G401 (cell line): ENCODE measurements at regions not wholly inside any gene's neighbourhood (a gene's known extent, or its start where the extent isn't known, plus 50 kb on each side); places are given as distances from the start of the nearest gene placed in this dataset.

Experiments used
- DNase-seq: peaks from one replicate; pipeline ENCODE4 v3.0.0-alpha.2; 2015; ENCODE audit warnings: low spot score
- in situ Hi-C: cut with HindIII; loops from 2 replicates; pipeline ENCODE4 v1.10.0; 2016; ENCODE audit warnings: low sequenced_read_pairs, mixed read lengths

DNA sequence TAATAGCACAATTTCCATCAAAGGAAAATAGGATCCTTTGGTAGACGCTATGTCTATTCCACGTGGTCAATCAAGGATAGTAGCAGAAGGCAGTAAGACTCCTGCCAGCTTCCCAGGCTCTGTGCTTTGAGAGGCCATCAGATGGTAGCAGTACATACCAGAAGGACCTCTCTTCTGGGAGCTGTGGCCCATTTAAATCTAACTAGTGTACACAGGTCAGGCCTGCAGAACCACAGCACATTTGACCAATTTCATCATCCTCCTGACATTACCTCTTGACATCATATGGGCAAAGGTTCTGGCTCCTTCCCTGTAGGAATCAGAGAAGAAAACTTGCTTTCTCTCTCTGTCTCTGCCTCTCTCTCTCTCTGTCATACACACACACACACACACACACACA is 229.6 kb upstream of the HTR2A start:
- in situ Hi-C loops = no loop called here
- DNase-seq = no peak

DNA sequence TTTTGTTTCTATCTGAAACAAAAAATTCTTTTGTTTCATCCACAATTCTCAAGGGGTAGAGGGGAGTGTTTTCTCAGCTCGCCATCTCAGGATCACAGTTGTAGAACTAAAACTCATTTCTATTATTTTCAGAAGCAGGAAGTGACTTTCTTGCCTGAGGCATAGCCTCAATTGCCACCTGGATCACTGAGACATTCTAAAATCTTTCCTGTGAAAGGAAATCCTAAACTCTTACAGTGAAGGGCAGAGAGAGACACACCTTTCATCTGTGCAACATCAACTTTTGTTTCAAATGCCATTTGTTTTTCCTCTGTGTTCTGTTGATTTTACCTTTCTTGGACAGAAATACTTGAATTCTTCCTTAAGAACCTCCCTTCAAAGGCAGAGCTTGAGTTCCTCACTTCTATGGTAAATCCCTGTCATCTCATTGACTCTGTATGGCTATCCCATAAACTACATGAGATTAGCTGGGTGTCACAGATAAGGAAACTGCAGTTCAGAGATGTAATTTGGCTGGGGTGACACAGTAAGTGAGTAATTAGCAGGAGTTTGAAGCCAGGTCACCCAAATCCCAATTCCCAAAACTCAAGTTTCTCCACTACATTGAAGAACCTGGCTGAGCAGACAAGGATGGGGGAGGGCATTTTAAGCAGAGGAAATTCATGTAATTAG is 224.4 kb upstream of the HTR2A start:
- DNase-seq = no peak
- in situ Hi-C loops = no loop called here

DNA sequence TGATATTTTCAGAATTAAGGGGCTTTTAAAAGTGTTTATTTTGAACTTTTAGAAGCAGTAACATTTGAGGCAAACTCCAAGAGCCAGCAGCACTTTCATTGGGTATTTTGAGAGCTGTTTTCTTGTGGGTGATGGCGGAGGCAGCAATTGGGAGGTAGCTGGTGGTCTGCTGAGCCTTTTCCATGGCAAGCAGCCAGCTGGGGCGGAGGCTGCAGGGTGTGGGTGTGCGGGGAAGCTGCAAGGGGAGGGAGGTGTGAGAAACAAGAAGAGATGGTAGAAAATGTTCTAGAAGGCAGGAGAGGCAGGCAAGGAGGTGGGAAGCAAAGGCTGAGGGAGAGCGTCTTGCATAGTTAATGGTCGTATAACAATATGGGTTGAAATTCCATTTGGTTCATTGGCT is 223.4 kb upstream of the HTR2A start:
- DNase-seq = no peak
- in situ Hi-C loops = no loop called here

- in situ Hi-C loops = no loop called here
- DNase-seq = no peak
These were observed 222.9 kb upstream of the HTR2A start for GRCh38 chr13:47119575-47120235.

- in situ Hi-C loops = no loop called here
- DNase-seq = no peak
These were observed 220.4 kb upstream of the HTR2A start for GRCh38 chr13:47117268-47117667.

DNA sequence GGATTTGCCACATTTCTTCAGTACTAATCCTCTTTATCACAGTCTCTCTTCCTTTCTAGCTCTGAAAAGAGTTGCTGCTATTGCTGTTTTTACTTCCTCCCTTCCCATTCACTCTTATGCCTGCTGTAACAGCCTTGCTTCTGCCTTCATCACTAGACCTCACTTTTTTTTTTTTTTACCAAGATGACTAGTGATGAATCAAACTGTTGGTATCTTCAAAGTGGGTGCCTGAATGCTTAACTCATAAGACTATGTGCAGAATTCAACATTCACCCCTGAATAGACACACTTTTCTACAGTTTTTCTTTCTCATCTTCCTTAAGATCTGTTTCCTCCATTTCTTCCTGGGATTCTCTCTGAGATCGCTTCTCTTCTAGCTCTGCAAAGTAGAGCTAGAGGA is 217.2 kb upstream of the HTR2A start:
- in situ Hi-C loops = no loop called here
- no peak for DNase-seq

DNA sequence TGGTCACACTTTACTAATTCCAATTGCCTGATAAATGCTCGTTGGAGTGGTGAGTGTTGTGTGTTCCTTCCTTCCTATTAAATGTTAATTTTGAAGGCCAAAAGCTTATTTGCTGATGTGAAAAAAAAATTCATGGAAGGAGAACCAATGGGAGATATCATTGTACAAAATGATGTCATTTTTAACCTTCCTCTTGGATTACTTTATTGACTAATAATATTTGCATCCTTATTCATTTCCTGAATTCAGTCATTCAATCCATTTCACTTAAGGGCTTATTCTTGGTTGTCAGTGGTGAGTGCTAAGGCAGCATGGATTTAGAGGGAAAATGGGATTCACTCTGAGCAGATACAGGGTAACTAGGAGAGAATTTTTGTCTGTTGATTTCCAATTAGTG is 216.0 kb upstream of the HTR2A start:
- in situ Hi-C loops = no loop called here
- no peak for DNase-seq

DNA sequence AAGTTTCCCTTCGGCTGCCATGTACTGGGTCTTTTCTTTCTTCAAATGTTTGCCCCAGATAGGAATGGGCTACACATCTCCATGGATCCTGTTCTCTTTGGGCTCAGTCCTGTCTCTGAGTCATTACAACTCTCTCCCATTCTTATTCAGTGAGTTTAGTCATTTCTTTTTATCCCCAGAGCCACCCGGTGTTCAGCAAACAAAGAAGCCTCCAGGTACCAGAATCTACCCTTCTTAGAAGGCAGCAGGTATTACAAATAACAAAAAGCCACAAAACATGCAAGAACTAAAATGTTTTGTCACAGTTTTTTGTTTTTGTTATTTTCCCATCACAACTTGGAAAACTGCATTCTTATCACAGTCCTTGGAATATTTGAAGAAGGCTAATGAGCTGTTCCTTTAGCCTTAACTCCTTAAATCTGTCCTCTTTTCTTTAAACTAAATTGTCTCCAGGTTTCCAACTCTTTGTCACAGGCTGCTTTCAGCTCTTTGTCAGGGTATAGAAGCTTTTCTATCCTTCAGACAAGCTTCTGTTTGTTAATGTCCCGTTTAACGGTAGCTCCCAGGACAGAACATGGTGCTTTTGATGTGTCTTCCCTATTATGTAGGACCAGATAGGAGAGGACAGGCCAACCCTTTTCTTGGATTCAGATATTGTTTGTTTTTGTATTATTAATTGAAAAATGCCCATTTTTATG is 215.5 kb upstream of the HTR2A start:
- no peak for DNase-seq

GRCh38 chr13:47111499-47111898 is 214.6 kb upstream of the HTR2A start:
- DNase-seq = no peak

More for the DNA sequence above, 215.5 kb upstream of the HTR2A start:
- in situ Hi-C loops = no loop called here

GRCh38 chr13:47110833-47111240 is 214.0 kb upstream of the HTR2A start:
- no peak for DNase-seq
- in situ Hi-C loops = no loop called here

More at GRCh38 chr13:47111499-47111898, 214.6 kb upstream of the HTR2A start:
- in situ Hi-C loops = no loop called here

GRCh38 chr13:47110141-47110540 is 213.3 kb upstream of the HTR2A start:
- no peak for DNase-seq
- in situ Hi-C loops = no loop called here

- in situ Hi-C loops = no loop called here
- DNase-seq = no peak
These were observed 212.2 kb upstream of the HTR2A start for GRCh38 chr13:47109028-47109427.

- in situ Hi-C loops = no loop called here
- DNase-seq = no peak
These were observed 203.5 kb upstream of the HTR2A start for GRCh38 chr13:47100214-47100853.

- in situ Hi-C loops = no loop called here
- no peak for DNase-seq
These were observed 198.0 kb upstream of the HTR2A start for GRCh38 chr13:47094734-47095434.

- in situ Hi-C loops = no loop called here
- DNase-seq = no peak
These were observed 195.3 kb upstream of the HTR2A start for GRCh38 chr13:47092202-47092601.

DNA sequence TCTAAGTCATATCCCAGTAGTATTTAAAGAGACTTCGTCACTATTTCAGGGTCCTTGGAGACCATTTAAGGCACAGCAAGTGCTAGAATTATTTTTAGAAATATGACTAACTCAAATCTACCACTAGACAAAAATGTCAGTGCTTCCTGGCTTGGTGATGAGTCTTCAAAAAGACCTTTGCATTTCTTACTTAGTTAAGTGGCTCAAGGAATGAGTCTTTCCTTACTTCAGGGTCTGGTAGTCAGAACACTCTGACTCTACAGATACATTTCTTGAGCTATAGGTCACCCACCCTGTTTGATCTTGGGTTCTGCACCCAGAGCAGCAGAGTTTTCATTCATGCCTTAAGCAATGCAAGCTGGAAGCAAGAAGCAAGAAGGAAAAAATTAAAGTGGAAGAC is 191.0 kb upstream of the HTR2A start:
- in situ Hi-C loops = no loop called here
- DNase-seq = no peak

- DNase-seq = no peak
- in situ Hi-C loops = no loop called here
These were observed 190.4 kb upstream of the HTR2A start for GRCh38 chr13:47087241-47087640.

- DNase-seq = no peak
- in situ Hi-C loops = no loop called here
These were observed 188.5 kb upstream of the HTR2A start for GRCh38 chr13:47085346-47085745.

DNA sequence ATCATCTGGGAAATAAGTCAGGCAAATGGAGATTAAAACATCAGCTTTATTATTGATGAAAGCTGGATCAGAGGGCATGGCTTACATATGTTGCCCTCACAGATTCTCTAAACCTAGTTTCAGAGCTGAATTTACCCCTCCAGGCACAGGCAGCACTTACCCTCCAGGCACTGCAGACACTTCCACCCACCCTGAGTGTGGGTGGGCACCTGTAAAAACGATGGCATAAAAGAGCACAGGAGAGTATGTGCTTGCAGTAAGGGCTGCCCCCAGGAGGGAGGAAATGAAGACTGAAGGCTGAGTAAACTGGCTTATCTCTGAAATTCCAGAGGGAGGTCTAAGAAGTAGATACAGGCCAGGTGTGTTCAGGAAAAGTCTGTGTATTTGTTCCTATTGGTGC is 185.0 kb upstream of the HTR2A start:
- DNase-seq = no peak
- in situ Hi-C loops = no loop called here

- in situ Hi-C loops = no loop called here
- DNase-seq = no peak
These were observed 184.4 kb upstream of the HTR2A start for GRCh38 chr13:47081246-47081645.
